Fibroblast of villous mesenchyme (primary cell): ENCODE measurements at regions not wholly inside any gene's neighbourhood (a gene's known extent, or its start where the extent isn't known, plus 50 kb on each side); places are given as distances from the start of the nearest gene placed in this dataset.
"Not testable (repeated sequence)": the region's sequence is repeated elsewhere in the genome, so short reads cannot be mapped to it uniquely, and the experiment has no call there.

Source experiments
- DNase-seq: peaks from one replicate; pipeline ENCODE4 v3.0.0-alpha.2; 2010; ENCODE audit warnings: low read depth
- H3K4me3 ChIP-seq: 2 replicates; pipeline ENCODE4 v1.5.1; 2011; ENCODE audit warnings: low read depth, mild to moderate bottlenecking, low read length
- TF ChIP-seq, protein P1 (sequence below): IDR thresholded peaks from 2 replicates; pipeline ENCODE4 v1.5.1; 2012; ENCODE audit warnings: low read depth, mild to moderate bottlenecking, low read length; ENCODE audit not compliant: insufficient read depth

DNA sequence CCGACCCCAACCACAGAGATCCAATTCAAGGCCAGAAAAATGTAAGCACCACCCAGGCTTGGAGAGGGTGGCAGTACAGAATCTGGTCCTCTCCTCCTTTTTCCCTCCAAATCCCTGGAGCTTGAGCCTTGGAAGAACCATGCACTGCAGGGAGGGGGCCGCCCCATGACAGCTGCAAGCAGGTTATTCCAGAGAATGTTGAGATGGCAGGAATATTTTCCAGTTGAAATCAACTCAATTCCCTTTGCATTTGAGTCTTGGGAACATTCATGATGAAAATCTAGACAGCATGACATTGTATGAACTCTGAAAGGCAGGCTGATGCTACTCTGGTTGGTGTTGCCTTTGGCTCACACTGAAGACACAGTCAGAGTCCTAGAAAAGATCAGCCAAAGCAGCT lies 386.6 kb upstream of the FGF16 start:
- no peak overlapping the region for H3K4me3 ChIP-seq
- TF ChIP-seq, protein P1, sequence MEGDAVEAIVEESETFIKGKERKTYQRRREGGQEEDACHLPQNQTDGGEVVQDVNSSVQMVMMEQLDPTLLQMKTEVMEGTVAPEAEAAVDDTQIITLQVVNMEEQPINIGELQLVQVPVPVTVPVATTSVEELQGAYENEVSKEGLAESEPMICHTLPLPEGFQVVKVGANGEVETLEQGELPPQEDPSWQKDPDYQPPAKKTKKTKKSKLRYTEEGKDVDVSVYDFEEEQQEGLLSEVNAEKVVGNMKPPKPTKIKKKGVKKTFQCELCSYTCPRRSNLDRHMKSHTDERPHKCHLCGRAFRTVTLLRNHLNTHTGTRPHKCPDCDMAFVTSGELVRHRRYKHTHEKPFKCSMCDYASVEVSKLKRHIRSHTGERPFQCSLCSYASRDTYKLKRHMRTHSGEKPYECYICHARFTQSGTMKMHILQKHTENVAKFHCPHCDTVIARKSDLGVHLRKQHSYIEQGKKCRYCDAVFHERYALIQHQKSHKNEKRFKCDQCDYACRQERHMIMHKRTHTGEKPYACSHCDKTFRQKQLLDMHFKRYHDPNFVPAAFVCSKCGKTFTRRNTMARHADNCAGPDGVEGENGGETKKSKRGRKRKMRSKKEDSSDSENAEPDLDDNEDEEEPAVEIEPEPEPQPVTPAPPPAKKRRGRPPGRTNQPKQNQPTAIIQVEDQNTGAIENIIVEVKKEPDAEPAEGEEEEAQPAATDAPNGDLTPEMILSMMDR = no peak
- DNase-seq = no peak

DNA sequence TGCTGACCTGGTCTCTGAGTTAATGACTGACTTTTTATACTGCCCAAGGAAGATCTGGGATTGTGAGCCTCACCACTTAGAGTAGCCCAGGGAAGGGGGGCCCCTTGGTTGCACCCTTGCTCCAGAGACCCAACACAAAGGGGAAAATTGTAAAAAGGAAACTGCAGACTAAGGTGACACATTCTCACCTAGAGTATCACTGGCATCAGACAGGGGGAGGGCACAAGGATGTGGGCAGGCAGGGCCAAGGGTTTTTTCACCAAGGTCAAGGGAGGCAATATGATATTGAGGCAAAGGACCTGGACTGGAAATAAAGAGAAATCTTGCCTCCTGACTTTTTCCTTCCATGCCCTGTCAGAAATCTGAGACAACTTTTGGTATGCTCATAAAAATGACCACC lies 386.2 kb upstream of the FGF16 start:
- H3K4me3 ChIP-seq = no peak overlapping the region
- TF ChIP-seq, protein P1 = no peak
- no peak for DNase-seq

DNA sequence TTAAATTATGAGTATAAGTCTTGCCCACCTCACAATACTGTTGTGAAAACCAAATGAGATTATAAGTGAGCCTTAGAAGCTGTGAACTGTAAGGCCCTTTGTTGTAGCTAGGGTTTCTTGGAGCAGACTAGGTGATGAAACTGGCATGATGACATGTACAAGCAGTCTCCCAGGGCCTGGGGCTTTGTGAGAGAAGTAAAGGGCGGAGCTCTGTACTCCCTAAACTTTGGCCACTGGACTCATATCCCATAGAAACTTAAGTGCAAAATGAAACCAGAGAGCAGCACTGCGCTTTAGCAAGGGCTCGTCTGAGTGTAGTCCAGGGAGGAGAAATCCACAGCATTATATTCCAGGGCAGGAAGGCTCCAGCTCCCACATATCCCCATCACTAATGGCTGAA lies 385.6 kb upstream of the FGF16 start:
- DNase-seq = no peak
- no peak overlapping the region for H3K4me3 ChIP-seq
- TF ChIP-seq, protein P1 = no peak

DNA sequence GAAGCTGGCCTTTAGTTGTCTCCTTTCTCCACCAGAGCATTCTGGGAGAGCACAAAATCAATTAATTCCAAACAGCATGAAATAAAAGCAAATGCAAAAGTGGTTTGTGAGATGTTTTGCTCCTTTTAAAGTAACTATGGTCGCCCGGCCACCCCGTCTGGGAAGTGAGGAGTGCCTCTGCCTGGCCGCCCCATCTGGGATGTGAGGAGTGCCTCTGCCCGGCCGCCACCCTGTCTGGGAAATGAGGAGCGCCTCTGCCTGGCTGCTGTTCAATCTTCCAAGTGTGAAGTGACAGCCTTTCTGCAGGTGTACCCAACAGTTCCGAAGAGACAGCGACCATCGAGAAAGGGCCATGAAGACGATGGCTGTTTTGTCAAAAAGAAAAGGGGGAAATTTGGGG lies 381.3 kb upstream of the FGF16 start:
- TF ChIP-seq, protein P1 = no peak
- no peak for DNase-seq
- H3K4me3 ChIP-seq = no peak overlapping the region

DNA sequence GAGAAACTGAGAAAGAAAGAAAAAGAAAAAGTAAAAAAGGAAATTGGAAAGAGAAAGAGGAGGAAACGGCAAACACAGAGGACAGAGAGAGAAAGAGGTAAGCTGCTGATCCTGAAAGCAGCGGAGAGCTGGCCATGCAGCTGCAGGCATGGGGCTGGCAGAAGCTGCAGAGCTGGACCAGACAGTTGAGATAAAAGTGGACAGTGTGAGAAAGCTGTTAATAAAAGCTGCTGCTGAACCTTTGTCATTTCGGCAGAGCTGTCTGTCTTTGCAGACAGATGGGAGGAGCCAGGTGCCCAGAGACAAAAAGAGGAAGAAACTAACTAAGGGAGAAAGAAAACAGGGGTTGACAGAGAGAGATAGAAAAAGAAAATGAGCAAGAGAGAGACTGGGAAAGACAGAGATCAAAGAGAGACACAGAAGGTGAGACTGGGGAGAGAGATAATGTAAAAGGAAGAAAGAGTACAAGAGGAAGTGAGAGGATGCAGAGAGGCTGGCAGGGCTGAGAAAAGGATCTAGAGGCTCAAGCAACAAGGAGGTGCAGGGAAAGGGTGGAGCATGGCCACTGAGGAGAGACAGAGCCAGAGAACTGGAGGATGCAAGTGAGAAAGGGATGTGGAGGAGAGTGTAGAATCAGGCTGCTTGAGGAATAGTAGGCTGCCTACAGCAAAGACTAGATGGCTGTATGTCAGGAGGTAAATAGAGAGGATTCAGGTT lies 376.8 kb upstream of the FGF16 start:
- TF ChIP-seq, protein P1 = no peak
- H3K4me3 ChIP-seq = no peak overlapping the region
- no peak for DNase-seq

DNA sequence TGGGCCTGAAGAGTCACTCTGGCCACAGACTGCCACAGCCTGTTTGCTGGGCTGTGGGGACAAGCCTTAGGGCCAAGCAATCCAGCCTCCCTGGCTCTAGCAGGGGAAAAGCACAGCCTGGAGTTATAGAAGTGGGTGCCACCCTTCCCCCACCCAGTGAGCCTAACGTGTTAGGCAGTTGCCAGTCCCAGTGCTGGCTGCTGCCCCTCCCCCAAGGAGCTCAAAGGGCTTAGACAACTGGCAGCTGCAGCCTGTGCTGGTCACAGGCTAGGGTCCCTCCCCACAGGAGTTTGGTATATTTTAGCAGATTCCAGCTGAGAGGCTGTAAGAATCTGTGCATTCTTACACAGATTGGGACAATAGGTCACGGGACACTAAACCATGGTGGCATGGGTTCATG lies 370.3 kb upstream of the FGF16 start:
- TF ChIP-seq, protein P1 = no peak
- H3K4me3 ChIP-seq = no peak overlapping the region
- DNase-seq = no peak

DNA sequence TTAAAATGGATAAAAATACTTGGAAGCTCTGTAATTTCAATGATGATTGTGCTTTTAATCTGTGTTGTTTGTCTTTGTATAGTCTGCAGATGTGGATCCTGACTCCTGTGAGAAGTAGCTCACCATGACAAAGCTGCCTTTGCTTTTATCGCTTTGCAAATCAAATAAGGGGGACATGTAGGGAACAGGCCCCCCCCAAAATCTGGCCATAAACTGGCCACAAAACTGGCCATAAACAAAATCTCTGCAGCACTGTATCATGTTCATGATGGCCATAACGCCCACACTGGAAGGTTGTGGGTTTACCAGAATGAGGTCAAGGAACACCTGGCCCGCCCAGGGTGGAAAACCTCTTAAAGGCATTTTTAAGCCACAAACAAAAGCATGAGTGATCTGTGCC lies 366.0 kb upstream of the FGF16 start:
- not testable (repeated sequence) for DNase-seq, H3K4me3 ChIP-seq
